Prostate gland (tissue), 2 donors: ENCODE measurements at regions not wholly inside any gene's neighbourhood (a gene's known extent, or its start where the extent isn't known, plus 50 kb on each side); places are given as distances from the start of the nearest gene placed in this dataset.

Experiments
- POLR2A ChIP-seq: fragments of 450-650 bp; IDR thresholded peaks from one replicate; pipeline ENCODE4 v1.6.1; 2016; ENCODE audit warnings: antibody characterized with exemption, mild to moderate bottlenecking
- POLR2AphosphoS5 ChIP-seq: sonication (generic); formaldehyde crosslinking; IDR thresholded peaks from one replicate; pipeline ENCODE4 v1.6.1; 2017; ENCODE audit warnings: antibody characterized with exemption
- TF ChIP-seq, protein P1 (sequence below), 4 experiments: fragments of 200-600 bp in 2 of 4; fragments of 450-650 bp in 2 of 4; sonication (generic) in 2 of 4; IDR thresholded peaks; 1 replicate in 3 of 4; 2 replicates in 1 of 4; pipeline ENCODE4 v1.5.1; 2016 to 2019; ENCODE audit warnings: antibody characterized with exemption in 4 of 4, mild to moderate bottlenecking in 2 of 4, moderate library complexity in 2 of 4

DNA sequence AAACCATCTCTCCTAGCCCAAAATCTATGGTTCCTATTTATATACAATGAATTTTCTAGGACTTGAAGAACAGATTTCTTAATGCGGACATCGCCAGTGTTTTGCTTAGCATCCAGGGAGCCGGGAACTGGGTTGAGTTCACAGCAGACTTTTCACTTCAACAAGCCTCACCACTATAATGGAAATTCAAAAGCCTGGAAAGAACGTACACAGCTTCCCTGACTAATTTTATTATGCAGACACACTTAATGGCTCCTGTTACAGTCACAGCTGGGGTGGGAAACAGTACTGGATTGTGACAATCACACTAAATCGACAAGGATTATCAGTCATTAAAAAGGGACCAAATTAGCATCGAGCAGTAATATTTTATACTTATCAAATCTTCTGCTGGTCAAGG, 129.2 kb upstream of the BNIP2 start:
- TF ChIP-seq, protein P1, sequence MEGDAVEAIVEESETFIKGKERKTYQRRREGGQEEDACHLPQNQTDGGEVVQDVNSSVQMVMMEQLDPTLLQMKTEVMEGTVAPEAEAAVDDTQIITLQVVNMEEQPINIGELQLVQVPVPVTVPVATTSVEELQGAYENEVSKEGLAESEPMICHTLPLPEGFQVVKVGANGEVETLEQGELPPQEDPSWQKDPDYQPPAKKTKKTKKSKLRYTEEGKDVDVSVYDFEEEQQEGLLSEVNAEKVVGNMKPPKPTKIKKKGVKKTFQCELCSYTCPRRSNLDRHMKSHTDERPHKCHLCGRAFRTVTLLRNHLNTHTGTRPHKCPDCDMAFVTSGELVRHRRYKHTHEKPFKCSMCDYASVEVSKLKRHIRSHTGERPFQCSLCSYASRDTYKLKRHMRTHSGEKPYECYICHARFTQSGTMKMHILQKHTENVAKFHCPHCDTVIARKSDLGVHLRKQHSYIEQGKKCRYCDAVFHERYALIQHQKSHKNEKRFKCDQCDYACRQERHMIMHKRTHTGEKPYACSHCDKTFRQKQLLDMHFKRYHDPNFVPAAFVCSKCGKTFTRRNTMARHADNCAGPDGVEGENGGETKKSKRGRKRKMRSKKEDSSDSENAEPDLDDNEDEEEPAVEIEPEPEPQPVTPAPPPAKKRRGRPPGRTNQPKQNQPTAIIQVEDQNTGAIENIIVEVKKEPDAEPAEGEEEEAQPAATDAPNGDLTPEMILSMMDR (IDR thresholded peaks at IDR 0.05), result no peak
- TF ChIP-seq POLR2A (no peak), POLR2AphosphoS5 (no peak)
